WERI-Rb-1 (cell line): ENCODE measurements at regions not wholly inside any gene's neighbourhood (a gene's known extent, or its start where the extent isn't known, plus 50 kb on each side); places are given as distances from the start of the nearest gene placed in this dataset.

Experiments
- DNase-seq: peaks from one replicate; pipeline ENCODE4 v3.0.0-alpha.2; 2020
- H3K27ac ChIP-seq: fragments of 250-450 bp; sonication (Bioruptor Pico); 2 replicates; pipeline ENCODE4 v1.5.1; 2020; ENCODE audit warnings: mild to moderate bottlenecking, moderate library complexity
- H3K27me3 ChIP-seq: fragments of 250-450 bp; sonication (Bioruptor Pico); 2 replicates; pipeline ENCODE4 v1.5.1; 2021; ENCODE audit warnings: mild to moderate bottlenecking, low read depth, moderate library complexity; ENCODE audit not compliant: insufficient read depth, severe bottlenecking
- H3K36me3 ChIP-seq: fragments of 250-450 bp; sonication (Bioruptor Pico); 2 replicates; pipeline ENCODE4 v1.5.1; 2020; ENCODE audit warnings: mild to moderate bottlenecking, moderate library complexity
- H3K4me3 ChIP-seq: 2 replicates; pipeline ENCODE4 v1.5.1; 2011; ENCODE audit warnings: low read depth, mild to moderate bottlenecking, control low read depth, low read length
- H3K9me3 ChIP-seq: fragments of 250-450 bp; sonication (Bioruptor Pico); 2 replicates; pipeline ENCODE4 v1.5.1; 2021; ENCODE audit warnings: mild to moderate bottlenecking, moderate library complexity; ENCODE audit not compliant: severe bottlenecking
- TF ChIP-seq, protein P1 (sequence below): IDR thresholded peaks from 2 replicates; pipeline ENCODE4 v1.5.1; 2011; ENCODE audit warnings: low read depth, mild to moderate bottlenecking, control low read depth, inconsistent platforms, low read length

DNA sequence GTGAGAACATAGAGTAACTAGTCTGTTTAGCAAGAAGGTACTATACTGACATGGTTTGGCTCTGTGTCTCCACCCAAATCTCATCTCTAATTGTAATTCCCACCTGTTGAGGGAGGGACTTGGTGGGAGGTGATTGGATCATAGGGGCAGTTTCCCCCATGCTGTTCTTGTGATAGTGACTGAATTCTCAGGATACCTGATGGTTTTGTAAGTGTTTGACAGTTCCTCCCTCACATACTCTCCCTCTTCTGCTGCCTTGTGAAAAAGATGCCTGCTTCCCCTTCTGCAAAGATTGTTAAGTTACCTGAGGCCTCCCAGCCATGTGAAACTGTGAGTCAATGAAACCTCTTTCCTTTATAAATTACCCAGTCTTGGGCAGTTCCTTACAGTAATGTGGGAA lies 240.4 kb upstream of the ST8SIA4 start:
- Histone ChIP-seq H3K27ac (no peak overlapping the region), H3K4me3 (no peak overlapping the region), H3K27me3 (no peaks in the 10 kb centered on the region), H3K36me3 (no peaks in the 10 kb centered on the region), H3K9me3 (no peaks in the 10 kb centered on the region)
- TF ChIP-seq, protein P1, sequence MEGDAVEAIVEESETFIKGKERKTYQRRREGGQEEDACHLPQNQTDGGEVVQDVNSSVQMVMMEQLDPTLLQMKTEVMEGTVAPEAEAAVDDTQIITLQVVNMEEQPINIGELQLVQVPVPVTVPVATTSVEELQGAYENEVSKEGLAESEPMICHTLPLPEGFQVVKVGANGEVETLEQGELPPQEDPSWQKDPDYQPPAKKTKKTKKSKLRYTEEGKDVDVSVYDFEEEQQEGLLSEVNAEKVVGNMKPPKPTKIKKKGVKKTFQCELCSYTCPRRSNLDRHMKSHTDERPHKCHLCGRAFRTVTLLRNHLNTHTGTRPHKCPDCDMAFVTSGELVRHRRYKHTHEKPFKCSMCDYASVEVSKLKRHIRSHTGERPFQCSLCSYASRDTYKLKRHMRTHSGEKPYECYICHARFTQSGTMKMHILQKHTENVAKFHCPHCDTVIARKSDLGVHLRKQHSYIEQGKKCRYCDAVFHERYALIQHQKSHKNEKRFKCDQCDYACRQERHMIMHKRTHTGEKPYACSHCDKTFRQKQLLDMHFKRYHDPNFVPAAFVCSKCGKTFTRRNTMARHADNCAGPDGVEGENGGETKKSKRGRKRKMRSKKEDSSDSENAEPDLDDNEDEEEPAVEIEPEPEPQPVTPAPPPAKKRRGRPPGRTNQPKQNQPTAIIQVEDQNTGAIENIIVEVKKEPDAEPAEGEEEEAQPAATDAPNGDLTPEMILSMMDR, result no peak
- DNase-seq, result no peak

DNA sequence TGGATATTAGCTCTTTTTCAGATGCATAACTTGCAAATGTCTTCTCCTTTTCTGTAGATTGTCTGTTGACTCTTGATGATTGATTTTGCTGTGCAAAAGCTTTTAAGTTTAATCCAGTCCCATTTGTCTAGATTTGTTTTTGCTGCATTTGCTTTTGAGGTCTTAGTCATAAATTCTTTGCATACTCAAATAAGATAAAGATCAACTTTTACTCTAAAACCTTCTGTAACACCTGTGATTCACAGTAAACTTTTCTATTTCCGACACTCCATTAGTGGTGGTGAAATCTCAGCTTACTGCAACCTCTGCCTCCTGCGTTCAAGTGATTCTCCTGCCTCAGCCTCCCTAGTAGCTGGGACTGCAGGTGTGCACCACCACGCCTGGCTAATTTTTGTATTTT lies 239.0 kb upstream of the ST8SIA4 start:
- TF ChIP-seq, protein P1, result no peak
- DNase-seq, result no peak
- Histone ChIP-seq H3K4me3 (no peak overlapping the region), H3K36me3 (no peaks in the 10 kb centered on the region), H3K27me3 (no peaks in the 10 kb centered on the region), H3K27ac (no peak overlapping the region), H3K9me3 (no peaks in the 10 kb centered on the region)

GRCh38 chr5:101136454-101136853 lies 233.4 kb upstream of the ST8SIA4 start:
- TF ChIP-seq, protein P1, result no peak

DNA sequence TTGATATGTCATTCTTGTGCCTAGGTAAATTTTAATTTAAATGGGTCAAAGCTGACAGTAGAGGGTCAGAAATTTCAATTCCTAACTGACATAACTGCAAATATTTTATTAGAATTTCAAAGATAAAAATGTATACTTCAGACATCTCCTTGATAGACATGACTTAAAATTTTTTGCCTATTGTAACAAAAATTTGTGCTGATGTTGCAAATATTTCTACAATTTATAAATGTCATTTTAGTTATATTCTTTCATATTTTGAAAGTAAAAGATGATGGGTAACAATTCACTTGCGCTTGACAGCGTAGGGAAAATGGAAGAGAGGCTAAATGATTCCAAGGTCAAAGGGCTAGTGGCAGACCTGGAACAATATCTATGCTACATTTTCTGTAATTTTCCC lies 220.3 kb upstream of the ST8SIA4 start:
- no peak for DNase-seq
- TF ChIP-seq, protein P1, result no peak
- Histone ChIP-seq H3K27ac (no peak overlapping the region), H3K36me3 (no peaks in the 10 kb centered on the region), H3K9me3 (no peaks in the 10 kb centered on the region), H3K27me3 (no peaks in the 10 kb centered on the region), H3K4me3 (no peak overlapping the region)

More at GRCh38 chr5:101136454-101136853, 233.4 kb upstream of the ST8SIA4 start:
- DNase-seq, result no peak
- no peaks in the 10 kb centered on the region for H3K36me3 ChIP-seq
- no peak overlapping the region for H3K4me3 ChIP-seq
- no peaks in the 10 kb centered on the region for H3K9me3 ChIP-seq
- no peaks in the 10 kb centered on the region for H3K27me3 ChIP-seq
- no peak overlapping the region for H3K27ac ChIP-seq

DNA sequence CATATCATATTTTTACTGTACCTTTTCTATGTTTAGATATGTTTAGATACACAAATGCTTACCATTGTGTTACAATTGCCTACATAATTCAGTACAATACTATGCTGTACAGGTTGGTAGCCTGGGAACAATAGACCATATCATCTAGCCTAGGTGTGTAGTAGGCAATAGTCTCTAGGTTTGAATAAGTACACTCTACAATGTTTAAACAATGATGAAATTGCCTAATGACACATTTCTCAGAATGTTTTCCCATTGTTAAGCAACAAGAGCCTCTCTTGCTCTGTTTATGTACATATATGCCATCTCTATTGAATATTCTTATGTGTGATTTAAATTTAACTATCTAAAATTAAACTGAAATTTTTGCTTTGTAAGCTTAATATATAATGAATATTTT lies 209.6 kb upstream of the ST8SIA4 start:
- no peak for DNase-seq
- no peaks in the 10 kb centered on the region for H3K9me3 ChIP-seq

GRCh38 chr5:101103874-101104273 lies 200.8 kb upstream of the ST8SIA4 start:
- H3K27ac ChIP-seq, result no peak overlapping the region
- TF ChIP-seq, protein P1, result no peak
- no peaks in the 10 kb centered on the region for H3K27me3 ChIP-seq
- no peak for DNase-seq
- H3K9me3 ChIP-seq, result no peaks in the 10 kb centered on the region
- no peaks in the 10 kb centered on the region for H3K36me3 ChIP-seq
- H3K4me3 ChIP-seq, result no peak overlapping the region

More for the DNA sequence above, 209.6 kb upstream of the ST8SIA4 start:
- H3K27ac ChIP-seq, result no peak overlapping the region
- no peaks in the 10 kb centered on the region for H3K27me3 ChIP-seq
- H3K36me3 ChIP-seq, result no peaks in the 10 kb centered on the region
- TF ChIP-seq, protein P1, result no peak
- H3K4me3 ChIP-seq, result no peak overlapping the region
